Heart right ventricle (tissue), 16 donors: ENCODE measurements at regions not wholly inside any gene's neighbourhood (a gene's known extent, or its start where the extent isn't known, plus 50 kb on each side); places are given as distances from the start of the nearest gene placed in this dataset.

Source experiments
- ATAC-seq, 8 donors: fragments of 200-7000 bp; cut with Tn5 transposase; one replicate each; pipeline ENCODE4 v1.9.1; 2020; ENCODE audit warnings: mild to moderate bottlenecking in 8 of 8, moderate library complexity in 8 of 8, moderate number of reproducible peaks in 1 of 8
- DNase-seq, 2 donors: peaks; one replicate each; pipeline ENCODE4 v3.0.0-alpha.2; 2020
- H3K27ac ChIP-seq, 10 donors: fragments of 200-600 bp; sonication (generic) in 2 of 10; one replicate each; pipeline versions ENCODE4 v1.5.0 to v1.8.0; 2020 to 2022; ENCODE audit warnings: mild to moderate bottlenecking in 3 of 10
- H3K27me3 ChIP-seq, 7 donors: fragments of 200-600 bp; one replicate each; pipeline ENCODE4 v1.8.0; 2021 to 2022; ENCODE audit warnings: mild to moderate bottlenecking in 2 of 7
- H3K36me3 ChIP-seq, 9 donors: fragments of 200-600 bp; sonication (generic) in 1 of 9; one replicate each; pipeline versions ENCODE4 v1.5.0 to v1.8.0; 2020 to 2022; ENCODE audit warnings: mild to moderate bottlenecking in 2 of 9
- H3K4me1 ChIP-seq, 9 donors: fragments of 200-600 bp; sonication (generic) in 1 of 9; one replicate each; pipeline versions ENCODE4 v1.5.0 to v1.8.0; 2020 to 2022; ENCODE audit warnings: mild to moderate bottlenecking in 4 of 9
- H3K4me3 ChIP-seq, 10 donors: fragments of 200-600 bp; sonication (generic) in 2 of 10; one replicate each; pipeline versions ENCODE4 v1.5.0 to v1.8.0; 2020 to 2022; ENCODE audit warnings: mild to moderate bottlenecking in 7 of 10, moderate library complexity in 2 of 10
- H3K9me3 ChIP-seq, 11 donors: fragments of 200-600 bp in 10 of 11; sonication (generic) in 2 of 11; one replicate each; pipeline versions ENCODE4 v1.5.0 to v1.8.0; 2013 to 2022; ENCODE audit warnings: mild to moderate bottlenecking in 2 of 11, control low read depth in 1 of 11, moderate library complexity in 1 of 11
- CTCF ChIP-seq, 9 donors: fragments of 200-600 bp; sonication (generic) in 2 of 9; IDR thresholded peaks; one replicate each; pipeline versions ENCODE4 v1.5.0 to v1.8.0; 2021 to 2022; ENCODE audit warnings: antibody characterized with exemption in 9 of 9, mild to moderate bottlenecking in 5 of 9, moderate library complexity in 1 of 9
- WGBS, 2 donors: extraction: QIAGEN DNeasy Blood & Tissue Kit; methylation state at CpG; one replicate each; pipeline ENCODE4 v1.1.7; 2013; ENCODE audit warnings: inconsistent platforms in 1 of 2; 5-methylcytosine and 5-hydroxymethylcytosine counted together
- intact Hi-C, 10 donors: fragments of 100-400 bp; cut with DNase I; formaldehyde crosslinking; loops; one replicate each; pipeline versions ENCODE4 v1.11.1 to v1.14.2; 2022
- donor health status: Arrhythmogenic right ventricular cardiomyopathy.
- donor health status: ischemic (EF 13 %, LVEDD 7.1; RV severe dilation, severe dysfunction).
- donor health status: healthy with polysubstance abuse.
- donor health status: DM: no; HTN: yes; CAD: no.
- donor health status: DM: no; HTN: no; CAD: no.
- donor health status: ischemic (EF 25% LVEDD 6.9; RV normal size, moderate dysfunction).
- donor health status: ischemic (EF 25% LVEDD 5.7; RV mildly dilated, moderate dysfunction).
- donor health status: healthy.
- donor health status: DM: yes; HTN: yes; CAD: no.
- donor health status: Ischemic cardiomyopathy.
- donor health status: ischemic (EF 35%, LVEDD 5.7; RV mildly dilated, moderate dysfunction).
- donor health status: nonischemic (EF 11% LVEDD 7.7; RV severe dilation, severe dysfunction).
- donor health status: DM: yes; HTN: yes; CAD: no.
- donor health status: PGD.
- donor health status: ischemic (EF 29% LVEDD 5.4; RV normal size, mild dysfunction).
- donor health status: nonischemic (EF 23%, LVEDD 6.1; RV moderate dilation, normal function).

DNA sequence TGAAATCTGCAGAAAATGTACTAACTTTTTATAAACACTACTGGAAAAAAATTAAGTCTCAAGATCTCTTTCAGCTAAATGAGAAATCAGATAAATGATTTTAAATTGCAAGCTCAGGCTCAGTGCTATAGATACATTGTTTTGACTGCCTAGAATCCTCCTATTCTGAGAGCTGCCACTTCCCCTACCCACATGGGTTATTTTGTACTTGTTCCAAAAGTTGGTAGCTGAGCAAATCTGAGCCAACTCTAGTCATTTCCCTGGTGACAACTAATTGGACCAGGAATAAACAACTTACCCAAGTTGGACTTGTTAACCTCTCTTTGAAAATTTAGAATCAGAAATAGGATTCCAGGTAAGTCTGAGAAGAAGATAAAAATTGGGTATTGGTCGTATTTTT is 202.1 kb downstream of the MBL2 start:
- intact Hi-C loops: no loop called here
- H3K36me3 ChIP-seq: no peaks in the 10 kb centered on the region
- 89% methylated on average over 1 of the region's 1 CpG for WGBS, 2 donors
- H3K27me3 ChIP-seq: peaks cover 0 to 4% (median 0%) of the 10 kb centered on the region in 7 donors
- no peak overlapping the region for H3K27ac ChIP-seq
- TF ChIP-seq CTCF (IDR thresholded peaks at IDR 0.05): no peak
- H3K4me1 ChIP-seq: no peaks in the 10 kb centered on the region
- H3K4me3 ChIP-seq: no peak overlapping the region
- ATAC-seq: no peak
- no peak for DNase-seq
- H3K9me3 ChIP-seq: no peaks in the 10 kb centered on the region

- H3K4me3 ChIP-seq: no peak overlapping the region
- H3K27ac ChIP-seq: no peak overlapping the region
- TF ChIP-seq CTCF (IDR thresholded peaks at IDR 0.05): no peak
- no peaks in the 10 kb centered on the region for H3K4me1 ChIP-seq
- H3K27me3 ChIP-seq: peaks cover 0 to 4% (median 0%) of the 10 kb centered on the region in 7 donors
- H3K9me3 ChIP-seq: no peaks in the 10 kb centered on the region
- WGBS, 2 donors: 65 to 66% methylated on average over 2 of the region's 2 CpGs
- no peaks in the 10 kb centered on the region for H3K36me3 ChIP-seq
- no peak for ATAC-seq
- intact Hi-C loops: no loop called here
- no peak for DNase-seq
These were observed 201.6 kb downstream of the MBL2 start for GRCh38 chr10:52571018-52571417.

DNA sequence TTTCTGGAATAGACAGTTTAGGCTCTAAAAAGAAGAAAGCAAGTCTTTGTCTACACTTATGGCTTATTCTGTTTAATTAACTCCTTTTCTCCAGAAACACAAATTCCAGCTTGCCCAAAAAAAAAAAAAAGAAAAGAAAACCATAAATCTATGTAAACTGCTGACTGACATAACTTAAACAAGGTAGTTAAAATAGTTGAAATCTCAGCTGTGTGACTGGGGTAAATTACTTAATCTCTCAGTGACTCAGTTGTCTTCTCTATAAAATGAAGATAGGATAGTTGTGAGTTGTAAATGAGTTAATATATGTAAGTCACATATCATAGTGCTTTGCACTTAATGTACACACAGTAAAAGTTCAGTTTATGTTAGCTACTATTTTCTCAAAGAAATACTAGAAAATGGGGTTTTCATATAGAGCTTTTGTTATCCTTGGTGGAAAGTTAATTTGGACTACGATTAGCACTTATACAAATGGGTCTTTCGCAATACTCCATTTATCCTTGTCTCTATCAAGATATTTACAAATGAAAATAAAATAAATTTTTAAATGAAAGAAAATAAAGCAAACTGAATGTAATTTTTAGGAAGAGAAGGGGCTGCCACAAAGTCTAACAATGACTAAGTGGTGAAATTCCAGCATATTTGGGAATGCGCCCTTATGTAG is 200.9 kb downstream of the MBL2 start:
- ATAC-seq (no peak), DNase-seq (no peak)
- Histone ChIP-seq H3K4me1 (no peaks in the 10 kb centered on the region), H3K36me3 (no peaks in the 10 kb centered on the region), H3K9me3 (no peaks in the 10 kb centered on the region), H3K27me3 (peaks cover 0 to 4% (median 0%) of the 10 kb centered on the region in 7 donors), H3K27ac (no peak overlapping the region), H3K4me3 (no peak overlapping the region)
- intact Hi-C loops: no loop called here
- no peak for TF ChIP-seq CTCF (IDR thresholded peaks at IDR 0.05)
- WGBS, 2 donors: 95 to 99% methylated on average over 3 of the region's 3 CpGs

DNA sequence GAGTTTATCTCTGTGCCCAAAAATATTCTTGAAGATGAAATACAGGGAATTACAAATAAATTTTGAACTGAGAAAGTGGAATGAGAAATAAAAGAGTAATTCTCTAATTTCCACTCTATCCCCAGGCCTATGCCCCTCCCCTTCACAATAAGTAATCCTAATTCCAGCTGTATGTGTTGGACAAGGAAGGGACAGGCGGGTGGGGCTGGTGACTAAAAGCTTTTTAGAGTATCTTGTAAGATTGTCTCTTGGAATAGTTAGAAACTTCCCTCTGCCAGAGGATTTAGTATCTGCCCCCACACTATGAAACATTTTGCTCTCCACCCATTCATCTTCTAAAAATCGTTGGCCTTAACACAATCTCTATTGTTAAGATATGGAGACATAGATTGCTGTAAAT is 199.2 kb downstream of the MBL2 start:
- Histone ChIP-seq H3K4me1 (no peaks in the 10 kb centered on the region), H3K9me3 (no peaks in the 10 kb centered on the region), H3K27ac (no peak overlapping the region), H3K4me3 (no peak overlapping the region), H3K36me3 (no peaks in the 10 kb centered on the region), H3K27me3 (peaks cover 0 to 4% (median 0%) of the 10 kb centered on the region in 7 donors)
- ATAC-seq: no peak
- DNase-seq: no peak
- TF ChIP-seq CTCF (IDR thresholded peaks at IDR 0.05): no peak
- intact Hi-C loops: no loop called here
- WGBS, 2 donors: 36 to 42% methylated on average over 2 of the region's 2 CpGs
